ENCODE measurements at regions not wholly inside any gene's neighbourhood (a gene's known extent, or its start where the extent isn't known, plus 50 kb on each side); places are given as distances from the start of the nearest gene placed in this dataset.

DNA sequence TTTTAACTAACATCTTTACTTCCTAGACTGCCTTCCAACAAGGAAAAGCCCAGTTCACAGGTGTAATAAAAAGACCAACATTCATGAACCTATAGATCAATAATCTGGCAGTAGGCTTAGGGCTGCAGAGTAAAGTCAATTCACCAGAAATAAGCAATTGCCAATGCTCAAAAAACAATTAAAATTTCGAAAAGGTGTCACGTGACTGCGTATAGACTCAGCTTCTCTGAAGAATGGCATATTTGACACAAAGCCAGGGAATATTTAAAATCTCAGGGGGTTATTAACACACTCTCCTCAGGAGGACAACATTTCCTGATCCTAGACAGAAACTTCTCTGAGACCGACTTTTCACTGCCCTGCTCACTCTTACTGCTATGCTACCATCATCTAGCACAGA lies 245.2 kb upstream of the LRATD1 start:
- intact Hi-C loops (cut with micrococcal nuclease; ENCODE audit: unreplicated experiment) (no loop called here), in situ Hi-C loops (cut with MboI) (no loop called here)
- no TSS peak for BruUV-seq (replicated peaks)
- Histone ChIP-seq H3K9me3 (replicated peaks; ENCODE audit: control insufficient read depth, insufficient read depth, low read length) (no peaks in the 10 kb centered on the region), H4K20me1 (ENCODE audit: control insufficient read depth, insufficient read depth) (no peaks in the 10 kb centered on the region), H3K4me2 (ENCODE audit: control insufficient read depth, insufficient read depth) (no peak overlapping the region), H3K36me3 (ENCODE audit: control insufficient read depth in 2 of 2, insufficient read depth in 2 of 2, low read length in 1 of 2) (no peaks in the 10 kb centered on the region), H3K79me2 (ENCODE audit: control insufficient read depth, insufficient read depth, low read length) (no peaks in the 10 kb centered on the region), H3K9ac (ENCODE audit: control insufficient read depth, insufficient read depth, low read length) (no peak overlapping the region), H3K4me3 (no peak overlapping the region), H3K27ac (ENCODE audit: control insufficient read depth, insufficient read depth) (no peak overlapping the region), H3K27me3 (replicated peaks in 1 of 2; ENCODE audit: control insufficient read depth in 2 of 2, insufficient read depth in 2 of 2, low read length in 1 of 2) (no peaks in the 10 kb centered on the region), H3K4me1 (ENCODE audit: control insufficient read depth, insufficient read depth, low read length) (no peaks in the 10 kb centered on the region), H2AFZ (ENCODE audit: control insufficient read depth, low read depth, low read length) (no peak overlapping the region)
- FAIRE-seq (no peak), DNase-seq (ENCODE audit: low read depth, low spot score) (no peak), ATAC-seq (no peak)
- ChIA-PET POLR2A (interaction anchor here (0.6 kb wide), 1 partner anchor 62 kb away, joined by 3 read pairs; no protein-coding TSS in a partner anchor), SMC1A (ENCODE audit: uncharacterized antibody, unreplicated experiment) (interaction anchor here (2.4 kb wide), 1 partner anchor 34 kb away, joined by 18 read pairs; no protein-coding TSS in a partner anchor), CTCF (no interaction called here), RAD21 (ENCODE audit: unreplicated experiment) (interaction anchor here (0.6 to 1.2 kb wide), 2 partner anchors 93 to 1831 kb away, joined by 3 to 4 read pairs; no protein-coding TSS in a partner anchor)
- TF ChIP-seq RAD51 (IDR thresholded peaks at IDR 0.05): peak; percentile 18; the same call in 1 of the 2 replicates
- no peak for TF ChIP-seq WRNIP1 (IDR thresholded peaks at IDR 0.05; ENCODE audit: borderline replicate concordance, low read depth, low read length)
- TF ChIP-seq TCF3 (IDR thresholded peaks at IDR 0.05; ENCODE audit: borderline replicate concordance, insufficient read depth, low read depth, low read length): no peak
- no peak for TF ChIP-seq SMAD5 (IDR thresholded peaks at IDR 0.05; ENCODE audit: low read depth)
- WGBS (ENCODE audit: insufficient coverage, insufficient replicate concordance, low lambda C conversion rate, missing lambda C conversion rate): 22% methylated on average over 4 of the region's 4 CpGs

DNA sequence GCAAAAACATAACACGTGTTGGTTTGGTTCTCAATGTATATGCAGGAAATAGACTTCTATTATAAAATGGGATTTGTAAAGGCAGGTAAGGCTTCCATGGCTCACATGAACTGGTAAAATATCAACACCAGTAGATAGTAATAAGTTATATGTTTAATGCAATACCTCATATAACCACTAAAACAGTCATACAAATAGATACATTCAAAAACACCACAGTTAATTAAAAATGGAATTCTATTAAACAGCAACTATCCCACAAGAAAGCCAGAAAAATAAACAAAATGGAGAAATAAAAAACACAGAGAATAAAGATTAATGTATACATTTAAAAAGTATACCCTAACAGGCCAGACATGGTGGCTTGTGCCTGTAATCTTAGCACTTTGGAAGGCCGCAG lies 243.8 kb upstream of the LRATD1 start:
- no peaks in the 10 kb centered on the region for H3K36me3 ChIP-seq (ENCODE audit: control insufficient read depth in 2 of 2, insufficient read depth in 2 of 2, low read length in 1 of 2)
- BruUV-seq (replicated peaks): no TSS peak
- WGBS (ENCODE audit: insufficient coverage, insufficient replicate concordance, low lambda C conversion rate, missing lambda C conversion rate): 2% methylated on average over 2 of the region's 2 CpGs
- POLR2A ChIA-PET: no interaction called here
- FAIRE-seq: no peak
- no peak overlapping the region for H3K4me2 ChIP-seq (ENCODE audit: control insufficient read depth, insufficient read depth)
- intact Hi-C loops (cut with micrococcal nuclease; ENCODE audit: unreplicated experiment) (no loop called here), in situ Hi-C loops (cut with MboI) (no loop called here)
- no peak overlapping the region for H3K9ac ChIP-seq (ENCODE audit: control insufficient read depth, insufficient read depth, low read length)
- RAD21 ChIA-PET (ENCODE audit: unreplicated experiment): no interaction called here
- no peak overlapping the region for H3K27ac ChIP-seq (ENCODE audit: control insufficient read depth, insufficient read depth)
- H3K4me3 ChIP-seq: no peak overlapping the region
- CTCF ChIA-PET: interaction anchor here (0.6 kb wide), 1 partner anchor 1189 kb away, joined by 3 read pairs; no protein-coding TSS in a partner anchor
- H3K9me3 ChIP-seq (replicated peaks; ENCODE audit: control insufficient read depth, insufficient read depth, low read length): no peaks in the 10 kb centered on the region
- H2AFZ ChIP-seq (ENCODE audit: control insufficient read depth, low read depth, low read length): no peak overlapping the region
- no peaks in the 10 kb centered on the region for H3K79me2 ChIP-seq (ENCODE audit: control insufficient read depth, insufficient read depth, low read length)
- DNase-seq (ENCODE audit: low read depth, low spot score): no peak
- H3K27me3 ChIP-seq (replicated peaks in 1 of 2; ENCODE audit: control insufficient read depth in 2 of 2, insufficient read depth in 2 of 2, low read length in 1 of 2): no peaks in the 10 kb centered on the region
- no peaks in the 10 kb centered on the region for H3K4me1 ChIP-seq (ENCODE audit: control insufficient read depth, insufficient read depth, low read length)
- H4K20me1 ChIP-seq (ENCODE audit: control insufficient read depth, insufficient read depth): no peaks in the 10 kb centered on the region
- TF ChIP-seq NBN (IDR thresholded peaks at IDR 0.05): no peak
- TF ChIP-seq NFIC (IDR thresholded peaks at IDR 0.05; ENCODE audit: low read depth, low read length): no peak
- TF ChIP-seq STAT1 (conservative IDR thresholded peaks at IDR 0.05): no peak
- no peak for TF ChIP-seq DPF2 (IDR thresholded peaks at IDR 0.05)
- TF ChIP-seq, protein P1, sequence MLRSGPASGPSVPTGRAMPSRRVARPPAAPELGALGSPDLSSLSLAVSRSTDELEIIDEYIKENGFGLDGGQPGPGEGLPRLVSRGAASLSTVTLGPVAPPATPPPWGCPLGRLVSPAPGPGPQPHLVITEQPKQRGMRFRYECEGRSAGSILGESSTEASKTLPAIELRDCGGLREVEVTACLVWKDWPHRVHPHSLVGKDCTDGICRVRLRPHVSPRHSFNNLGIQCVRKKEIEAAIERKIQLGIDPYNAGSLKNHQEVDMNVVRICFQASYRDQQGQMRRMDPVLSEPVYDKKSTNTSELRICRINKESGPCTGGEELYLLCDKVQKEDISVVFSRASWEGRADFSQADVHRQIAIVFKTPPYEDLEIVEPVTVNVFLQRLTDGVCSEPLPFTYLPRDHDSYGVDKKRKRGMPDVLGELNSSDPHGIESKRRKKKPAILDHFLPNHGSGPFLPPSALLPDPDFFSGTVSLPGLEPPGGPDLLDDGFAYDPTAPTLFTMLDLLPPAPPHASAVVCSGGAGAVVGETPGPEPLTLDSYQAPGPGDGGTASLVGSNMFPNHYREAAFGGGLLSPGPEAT (IDR thresholded peaks at IDR 0.05; ENCODE audit: low read depth): no peak
- SMC1A ChIA-PET (ENCODE audit: uncharacterized antibody, unreplicated experiment): interaction anchor here (1.7 kb wide), 1 partner anchor 14 kb away, joined by 4 read pairs; no protein-coding TSS in a partner anchor
- no peak for ATAC-seq
